ENCODE measurements at regions not wholly inside any gene's neighbourhood (a gene's known extent, or its start where the extent isn't known, plus 50 kb on each side); places are given as distances from the start of the nearest gene placed in this dataset.

DNA sequence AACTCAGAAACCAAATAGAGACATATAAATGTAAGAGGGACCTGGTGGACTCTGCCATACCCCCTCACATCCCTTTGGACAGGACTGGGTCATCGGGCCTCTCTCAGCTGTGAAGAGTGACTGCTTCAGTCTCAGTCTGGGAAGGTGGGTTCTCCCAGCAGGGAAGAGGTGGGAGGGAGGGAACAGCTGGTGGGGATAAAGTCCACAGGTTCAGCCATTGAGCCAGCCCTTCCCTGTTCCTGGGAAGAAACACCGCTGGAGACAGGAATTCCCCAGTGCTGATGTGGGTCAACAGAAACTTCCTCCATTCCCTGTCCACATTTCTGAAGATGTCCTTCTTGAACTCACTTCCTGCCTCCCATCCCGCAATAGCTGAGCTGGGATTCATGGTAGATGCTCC, 209.2 kb upstream of the PMEPA1 start:
- H3K9me3 ChIP-seq = no peaks in the 10 kb centered on the region
- no peaks in the 10 kb centered on the region for H3K36me3 ChIP-seq
- no peaks in the 10 kb centered on the region for H3K4me1 ChIP-seq
- H3K4me3 ChIP-seq (replicated peaks in 1 of 3) = no peak overlapping the region
- intact Hi-C loops (cut with DNase I) = no loop called here
- H3K27me3 ChIP-seq = no peaks in the 10 kb centered on the region
- H3K27ac ChIP-seq = no peak overlapping the region
- DNase-seq = no peak
- WGBS, 2 donors = 70 to 85% methylated on average over 3 of the region's 3 CpGs
- no peak for TF ChIP-seq POLR2A (IDR thresholded peaks at IDR 0.05)
- TF ChIP-seq, protein P1, sequence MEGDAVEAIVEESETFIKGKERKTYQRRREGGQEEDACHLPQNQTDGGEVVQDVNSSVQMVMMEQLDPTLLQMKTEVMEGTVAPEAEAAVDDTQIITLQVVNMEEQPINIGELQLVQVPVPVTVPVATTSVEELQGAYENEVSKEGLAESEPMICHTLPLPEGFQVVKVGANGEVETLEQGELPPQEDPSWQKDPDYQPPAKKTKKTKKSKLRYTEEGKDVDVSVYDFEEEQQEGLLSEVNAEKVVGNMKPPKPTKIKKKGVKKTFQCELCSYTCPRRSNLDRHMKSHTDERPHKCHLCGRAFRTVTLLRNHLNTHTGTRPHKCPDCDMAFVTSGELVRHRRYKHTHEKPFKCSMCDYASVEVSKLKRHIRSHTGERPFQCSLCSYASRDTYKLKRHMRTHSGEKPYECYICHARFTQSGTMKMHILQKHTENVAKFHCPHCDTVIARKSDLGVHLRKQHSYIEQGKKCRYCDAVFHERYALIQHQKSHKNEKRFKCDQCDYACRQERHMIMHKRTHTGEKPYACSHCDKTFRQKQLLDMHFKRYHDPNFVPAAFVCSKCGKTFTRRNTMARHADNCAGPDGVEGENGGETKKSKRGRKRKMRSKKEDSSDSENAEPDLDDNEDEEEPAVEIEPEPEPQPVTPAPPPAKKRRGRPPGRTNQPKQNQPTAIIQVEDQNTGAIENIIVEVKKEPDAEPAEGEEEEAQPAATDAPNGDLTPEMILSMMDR (IDR thresholded peaks at IDR 0.05) = no peak

DNA sequence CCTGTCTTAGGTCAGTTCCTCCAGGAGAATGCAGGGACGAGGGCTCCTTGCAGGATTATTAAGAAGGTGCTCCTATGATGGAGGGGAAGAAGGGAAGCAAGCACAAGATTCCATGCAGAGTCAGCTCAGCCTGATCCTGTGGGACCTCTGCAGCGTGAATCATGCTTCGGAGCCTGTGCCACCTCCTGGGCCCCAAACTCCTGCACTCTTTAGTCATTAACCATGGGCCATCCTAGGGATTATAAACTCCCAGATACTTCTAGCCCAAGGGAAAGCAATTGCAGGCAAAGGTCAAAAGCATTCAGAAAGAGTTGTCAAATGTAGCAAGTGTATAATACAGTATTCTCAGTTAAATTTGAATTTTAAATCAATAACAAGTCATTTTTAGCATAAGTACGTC, 208.7 kb upstream of the PMEPA1 start:
- 79 to 88% methylated on average over 4 of the region's 4 CpGs for WGBS, 2 donors
- H3K4me1 ChIP-seq = no peaks in the 10 kb centered on the region
- intact Hi-C loops (cut with DNase I) = no loop called here
- H3K27ac ChIP-seq = no peak overlapping the region
- no peaks in the 10 kb centered on the region for H3K9me3 ChIP-seq
- no peaks in the 10 kb centered on the region for H3K36me3 ChIP-seq
- TF ChIP-seq, protein P1 (IDR thresholded peaks at IDR 0.05) = no peak
- no peak for TF ChIP-seq POLR2A (IDR thresholded peaks at IDR 0.05)
- no peaks in the 10 kb centered on the region for H3K27me3 ChIP-seq
- no peak overlapping the region for H3K4me3 ChIP-seq (replicated peaks in 1 of 3)
- DNase-seq = no peak

DNA sequence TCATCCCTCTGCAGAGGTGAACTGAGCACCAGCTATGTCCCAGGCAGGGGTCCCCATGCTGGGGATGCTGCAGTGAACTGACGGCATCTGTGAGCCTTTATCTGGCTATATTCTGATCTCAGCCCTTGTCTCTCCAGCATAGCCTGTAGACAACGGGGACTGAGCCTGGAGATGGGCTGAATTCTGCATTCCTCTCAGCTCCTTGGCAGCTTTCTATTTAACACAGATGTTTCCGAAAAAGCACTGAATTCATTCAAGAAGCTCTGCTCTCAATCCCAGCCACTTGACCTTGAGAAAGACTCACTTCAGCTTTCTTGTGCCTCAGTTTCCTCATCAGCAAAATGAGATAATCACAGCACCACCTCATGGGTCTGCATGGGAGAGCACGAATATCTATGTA, 204.4 kb upstream of the PMEPA1 start:
- Histone ChIP-seq H3K4me3 (replicated peaks in 1 of 3) (no peak overlapping the region), H3K9me3 (no peaks in the 10 kb centered on the region), H3K4me1 (no peaks in the 10 kb centered on the region), H3K36me3 (no peaks in the 10 kb centered on the region), H3K27me3 (no peaks in the 10 kb centered on the region), H3K27ac (no peak overlapping the region)
- 79 to 96% methylated on average over 3 to 4 of the region's 4 CpGs for WGBS, 2 donors
- intact Hi-C loops (cut with DNase I) = no loop called here
- DNase-seq = no peak
- TF ChIP-seq POLR2A (IDR thresholded peaks at IDR 0.05) = no peak
- TF ChIP-seq, protein P1 (IDR thresholded peaks at IDR 0.05) = no peak

DNA sequence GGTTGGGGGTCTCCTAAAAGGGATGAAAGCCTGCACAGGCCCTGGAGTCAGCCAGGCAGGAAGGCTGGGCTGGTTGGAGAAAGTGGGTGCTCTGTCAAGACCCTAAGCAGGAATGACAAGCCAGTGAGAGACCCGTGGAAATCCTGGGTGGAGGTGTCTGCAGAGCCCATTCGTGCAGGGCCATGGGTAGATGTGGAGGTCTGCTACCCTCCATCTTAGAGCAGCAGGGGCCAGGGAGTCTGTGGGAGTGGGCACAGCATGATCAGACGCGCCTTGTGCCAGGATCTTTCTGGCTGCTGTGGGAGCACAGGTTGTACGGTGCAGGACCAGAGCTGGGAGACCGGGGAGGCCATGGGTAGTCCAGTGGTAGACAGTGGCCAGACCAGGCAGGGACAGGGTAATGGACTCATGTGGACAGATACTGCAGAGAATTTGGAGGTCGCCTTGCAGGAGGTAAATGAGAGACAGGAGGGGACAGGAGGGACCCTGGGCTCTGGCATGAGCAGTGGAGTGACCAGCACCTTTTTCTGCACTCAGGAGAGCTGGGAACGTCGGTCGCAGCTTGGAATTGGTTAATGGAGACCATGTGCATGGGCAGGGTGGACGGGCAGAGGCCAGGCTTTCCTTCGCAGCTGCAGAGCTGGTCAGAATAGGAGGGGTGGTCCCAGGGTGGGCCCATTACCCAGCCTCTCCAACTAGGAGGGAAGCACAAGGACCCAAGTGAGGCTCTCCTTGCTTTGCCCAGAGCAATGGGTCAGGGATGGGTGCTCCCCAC, 203.5 kb upstream of the PMEPA1 start:
- Histone ChIP-seq H3K27ac (no peak overlapping the region), H3K27me3 (no peaks in the 10 kb centered on the region), H3K9me3 (no peaks in the 10 kb centered on the region), H3K36me3 (no peaks in the 10 kb centered on the region), H3K4me3 (replicated peaks in 1 of 3) (no peak overlapping the region), H3K4me1 (no peaks in the 10 kb centered on the region)
- intact Hi-C loops (cut with DNase I) = no loop called here
- WGBS, 2 donors = 85 to 90% methylated on average over 12 of the region's 12 CpGs
- no peak for DNase-seq
- no peak for TF ChIP-seq POLR2A (IDR thresholded peaks at IDR 0.05)
- TF ChIP-seq, protein P1 (IDR thresholded peaks at IDR 0.05) = no peak

DNA sequence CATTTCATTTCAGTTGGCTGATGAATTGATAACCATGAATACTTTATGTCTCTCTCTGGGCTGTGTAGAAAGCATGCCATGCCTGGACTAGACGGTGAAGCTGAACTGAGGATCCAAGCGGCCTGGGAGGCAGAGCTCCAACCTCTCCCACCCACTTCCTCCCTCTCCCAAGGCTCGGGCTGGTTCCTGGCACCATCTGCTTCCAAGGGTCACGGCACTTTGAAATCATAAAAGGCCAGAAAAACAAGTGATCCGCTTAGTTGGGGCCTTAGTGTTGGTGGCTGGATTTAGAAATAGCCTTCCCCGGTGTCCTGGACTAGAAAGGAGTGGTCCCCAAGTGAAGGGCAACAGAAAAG, 202.4 kb upstream of the PMEPA1 start:
- Histone ChIP-seq H3K27ac (no peak overlapping the region), H3K9me3 (no peaks in the 10 kb centered on the region), H3K4me1 (no peaks in the 10 kb centered on the region), H3K27me3 (no peaks in the 10 kb centered on the region), H3K4me3 (replicated peaks in 1 of 3) (no peak overlapping the region), H3K36me3 (no peaks in the 10 kb centered on the region)
- no peak for TF ChIP-seq POLR2A (IDR thresholded peaks at IDR 0.05)
- TF ChIP-seq, protein P1 (IDR thresholded peaks at IDR 0.05) = no peak
- intact Hi-C loops (cut with DNase I) = no loop called here
- DNase-seq = no peak
- 56 to 65% methylated on average over 6 of the region's 6 CpGs for WGBS, 2 donors
